Activated naive CD8-positive, alpha-beta T cell treated with anti-CD3 and anti-CD28 coated beads, Interleukin-2, amount 50 U/mL, for 24 hours (primary cell): ENCODE measurements at regions not wholly inside any gene's neighbourhood (a gene's known extent, or its start where the extent isn't known, plus 50 kb on each side); places are given as distances from the start of the nearest gene placed in this dataset.
"Not testable (repeated sequence)": the region's sequence is repeated elsewhere in the genome, so short reads cannot be mapped to it uniquely, and the experiment has no call there.

Source experiments
- ATAC-seq: fragments of 150-1000 bp; cut with Tn5 transposase; one replicate; pipeline ENCODE4 v1.10.0; 2021
- DNase-seq: peaks from one replicate; pipeline ENCODE4 v3.0.0; 2021
- H3K27ac Mint-ChIP-seq: one replicate; pipeline ENCODE4 v1.8.0; 2021; ENCODE audit warnings: mild to moderate bottlenecking, mixed read lengths
- H3K27me3 Mint-ChIP-seq: one replicate; pipeline ENCODE4 v1.8.0; 2021; ENCODE audit warnings: mixed read lengths
- H3K36me3 Mint-ChIP-seq: one replicate; pipeline ENCODE4 v1.8.0; 2021; ENCODE audit warnings: low read depth, mixed read lengths
- H3K4me1 Mint-ChIP-seq: one replicate; pipeline ENCODE4 v1.8.0; 2021; ENCODE audit warnings: mixed read lengths
- H3K4me3 Mint-ChIP-seq: one replicate; pipeline ENCODE4 v1.8.0; 2021; ENCODE audit warnings: mild to moderate bottlenecking, moderate library complexity, mixed read lengths
- H3K9me3 Mint-ChIP-seq: one replicate; pipeline ENCODE4 v1.8.0; 2021; ENCODE audit warnings: mixed read lengths

DNA sequence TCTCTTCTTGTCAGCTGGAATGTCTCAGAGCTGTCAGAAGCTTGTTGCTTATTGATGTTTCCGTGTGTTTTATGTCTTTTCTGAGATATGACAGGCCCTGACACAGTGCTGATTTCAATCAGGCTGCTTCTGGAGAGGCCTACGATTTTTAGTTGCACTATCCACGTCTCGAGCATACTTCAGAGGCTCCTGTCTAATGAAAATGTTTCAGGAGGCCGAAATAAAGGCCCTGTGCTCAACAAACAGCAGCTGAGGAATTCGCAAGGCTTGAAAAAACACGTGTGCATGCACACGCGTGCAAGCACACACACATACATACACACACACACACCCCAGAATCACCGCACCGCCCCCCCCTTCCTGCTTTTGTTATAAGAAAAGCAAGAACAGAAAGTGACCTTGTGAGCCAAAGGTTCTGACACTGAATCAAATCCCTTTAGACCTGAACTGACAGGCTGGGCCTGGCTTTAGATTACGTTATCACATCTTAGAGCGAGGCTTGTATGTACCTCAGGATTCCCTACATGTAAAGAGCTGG lies 296.6 kb downstream of the NR2F2 start:
- Mint-ChIP-seq H3K27ac (no peak overlapping the region), H3K9me3 (no peaks in the 10 kb centered on the region), H3K4me1 (no peaks in the 10 kb centered on the region), H3K27me3 (peaks cover 2% of the 10 kb centered on the region), H3K4me3 (no peak overlapping the region), H3K36me3 (no peaks in the 10 kb centered on the region)
- DNase-seq (no peak), ATAC-seq (no peak)

- DNase-seq (no peak), ATAC-seq (no peak)
- Mint-ChIP-seq H3K9me3 (peaks cover 4% of the 10 kb centered on the region), H3K36me3 (no peaks in the 10 kb centered on the region), H3K4me1 (no peaks in the 10 kb centered on the region), H3K27ac (no peak overlapping the region), H3K4me3 (no peak overlapping the region), H3K27me3 (peaks cover 2% of the 10 kb centered on the region)
Measured at GRCh38 chr15:96629511-96629910, 299.0 kb downstream of the NR2F2 start.

DNA sequence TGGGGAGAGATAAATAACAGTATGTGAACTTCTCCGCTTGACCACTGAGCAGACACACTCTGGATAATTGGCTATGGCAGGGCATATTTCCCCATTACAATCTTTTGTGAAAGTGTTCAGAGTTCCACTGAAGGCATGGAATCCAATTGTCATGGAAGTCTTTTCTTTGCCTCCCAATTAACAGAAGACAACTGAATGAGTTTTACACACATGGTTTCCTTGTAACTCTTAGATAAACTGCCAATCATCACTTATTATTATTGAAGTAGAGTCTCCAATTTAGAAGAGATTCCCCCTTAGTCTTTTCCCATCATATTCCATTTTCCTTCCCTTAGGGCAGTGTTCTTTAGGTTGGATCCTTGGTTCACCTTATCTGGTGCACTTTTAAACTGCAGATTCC lies 308.3 kb downstream of the NR2F2 start:
- H3K4me3 Mint-ChIP-seq = no peak overlapping the region
- no peak for DNase-seq
- no peaks in the 10 kb centered on the region for H3K4me1 Mint-ChIP-seq
- H3K27ac Mint-ChIP-seq = no peak overlapping the region
- ATAC-seq = no peak
- no peaks in the 10 kb centered on the region for H3K36me3 Mint-ChIP-seq
- H3K9me3 Mint-ChIP-seq = peaks cover 5% of the 10 kb centered on the region
- no peaks in the 10 kb centered on the region for H3K27me3 Mint-ChIP-seq

DNA sequence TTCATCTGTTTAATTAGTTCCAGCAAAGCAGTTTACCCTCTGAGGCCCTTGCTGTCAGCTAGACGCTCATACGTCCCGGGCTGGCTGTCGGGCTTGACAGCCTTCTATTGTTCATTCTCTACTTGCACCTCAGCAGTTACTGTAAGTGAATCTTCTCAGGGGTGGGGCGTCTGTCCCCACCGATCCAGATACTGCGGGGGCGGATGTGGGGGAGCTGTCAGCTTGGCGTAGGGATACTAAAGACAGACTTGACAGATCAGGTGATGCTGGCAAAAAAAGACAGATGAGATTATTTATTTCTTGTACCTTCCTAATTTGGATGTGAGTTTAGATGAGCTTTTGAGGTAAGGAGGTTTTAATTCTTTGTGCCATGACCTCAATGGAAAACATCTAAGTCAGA lies 315.3 kb downstream of the NR2F2 start:
- H3K4me3 Mint-ChIP-seq = no peak overlapping the region
- H3K36me3 Mint-ChIP-seq = no peaks in the 10 kb centered on the region
- no peak for ATAC-seq
- H3K4me1 Mint-ChIP-seq = no peaks in the 10 kb centered on the region
- no peaks in the 10 kb centered on the region for H3K27me3 Mint-ChIP-seq
- peaks cover 6% of the 10 kb centered on the region for H3K9me3 Mint-ChIP-seq
- no peak for DNase-seq
- no peak overlapping the region for H3K27ac Mint-ChIP-seq

- ATAC-seq (no peak), DNase-seq (no peak)
- Mint-ChIP-seq H3K9me3 (peaks cover 4% of the 10 kb centered on the region), H3K4me1 (no peaks in the 10 kb centered on the region), H3K27ac (no peak overlapping the region), H3K27me3 (no peaks in the 10 kb centered on the region), H3K36me3 (no peaks in the 10 kb centered on the region), H3K4me3 (no peak overlapping the region)
Measured at GRCh38 chr15:96648866-96649265, 318.4 kb downstream of the NR2F2 start.

DNA sequence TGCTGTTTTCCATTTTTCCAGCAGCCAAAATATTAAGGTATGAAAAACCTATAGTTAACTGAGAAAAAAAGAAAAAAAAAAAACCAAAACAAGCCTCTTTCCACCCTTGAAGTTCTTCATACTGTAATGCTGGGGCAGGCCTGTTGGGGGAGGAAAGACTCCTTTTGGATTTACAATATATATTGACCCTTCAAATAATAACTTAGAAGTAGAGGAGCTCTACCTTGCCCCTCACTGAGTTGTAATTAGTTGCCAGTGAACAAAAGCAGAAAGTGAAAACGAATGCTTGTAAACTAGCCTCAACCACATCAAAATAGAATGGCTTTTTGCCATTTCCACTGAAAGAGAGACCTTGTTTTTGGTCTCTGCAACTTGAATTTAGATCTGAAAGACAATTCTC lies 326.6 kb downstream of the NR2F2 start:
- no peaks in the 10 kb centered on the region for H3K36me3 Mint-ChIP-seq
- no peak overlapping the region for H3K27ac Mint-ChIP-seq
- peaks cover 2% of the 10 kb centered on the region for H3K27me3 Mint-ChIP-seq
- no peak for ATAC-seq
- H3K4me3 Mint-ChIP-seq = no peak overlapping the region
- H3K9me3 Mint-ChIP-seq = peaks cover 8% of the 10 kb centered on the region
- DNase-seq = no peak
- no peaks in the 10 kb centered on the region for H3K4me1 Mint-ChIP-seq

DNA sequence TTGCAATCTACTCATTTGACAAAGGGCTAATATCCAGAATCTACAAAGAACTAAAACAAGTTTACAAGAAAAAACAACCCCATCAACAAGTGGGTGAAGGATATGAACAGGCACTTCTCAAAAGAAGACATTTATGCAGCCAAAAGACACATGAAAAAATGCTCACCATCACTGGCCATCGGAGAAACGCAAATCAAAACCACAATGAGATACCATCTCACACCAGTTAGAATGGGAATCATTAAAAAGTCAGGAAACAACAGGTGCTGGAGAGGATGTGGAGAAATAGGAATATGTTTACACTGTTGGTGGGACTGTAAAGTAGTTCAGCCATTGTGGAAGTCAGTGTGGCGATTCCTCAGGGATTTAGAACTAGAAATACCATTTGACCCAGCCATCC lies 336.5 kb downstream of the NR2F2 start:
- not testable (repeated sequence) for H3K9me3 Mint-ChIP-seq, DNase-seq, ATAC-seq, H3K27ac Mint-ChIP-seq, H3K4me1 Mint-ChIP-seq, H3K36me3 Mint-ChIP-seq, H3K27me3 Mint-ChIP-seq, H3K4me3 Mint-ChIP-seq

DNA sequence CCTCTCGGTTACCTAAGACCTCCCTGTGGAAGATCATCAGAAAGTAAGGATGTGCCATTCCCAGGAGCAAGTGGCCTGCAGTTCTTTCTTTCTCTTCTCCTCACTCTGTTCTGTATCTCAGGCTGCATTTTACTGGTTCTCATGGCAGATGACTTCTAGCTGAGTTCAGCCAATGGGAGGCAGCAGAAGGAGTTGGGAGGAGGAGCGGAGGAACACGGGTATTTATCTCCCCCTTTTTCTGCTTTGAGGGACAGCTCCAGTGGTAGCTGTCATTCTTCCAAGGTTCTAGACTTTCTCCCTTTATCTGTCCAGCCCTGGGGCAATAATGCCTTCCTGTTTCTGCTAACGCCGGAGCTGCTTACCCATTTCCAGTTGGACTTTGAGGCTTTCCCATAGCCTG lies 339.9 kb downstream of the NR2F2 start:
- Mint-ChIP-seq H3K27ac (no peak overlapping the region), H3K36me3 (no peaks in the 10 kb centered on the region), H3K4me3 (no peak overlapping the region), H3K9me3 (no peaks in the 10 kb centered on the region), H3K4me1 (no peaks in the 10 kb centered on the region), H3K27me3 (no peaks in the 10 kb centered on the region)
- DNase-seq = no peak
- no peak for ATAC-seq

- DNase-seq (no peak), ATAC-seq (no peak)
- no peaks in the 10 kb centered on the region for H3K27me3 Mint-ChIP-seq
- no peaks in the 10 kb centered on the region for H3K36me3 Mint-ChIP-seq
- no peak overlapping the region for H3K27ac Mint-ChIP-seq
- H3K9me3 Mint-ChIP-seq = no peaks in the 10 kb centered on the region
- H3K4me3 Mint-ChIP-seq = no peak overlapping the region
- no peaks in the 10 kb centered on the region for H3K4me1 Mint-ChIP-seq
Measured at GRCh38 chr15:96672629-96673028, 342.1 kb downstream of the NR2F2 start.

GRCh38 chr15:96678386-96678785 lies 347.9 kb downstream of the NR2F2 start:
- Mint-ChIP-seq H3K27ac (no peak overlapping the region), H3K36me3 (no peaks in the 10 kb centered on the region), H3K27me3 (no peaks in the 10 kb centered on the region), H3K9me3 (no peaks in the 10 kb centered on the region), H3K4me1 (no peaks in the 10 kb centered on the region), H3K4me3 (no peak overlapping the region)
- DNase-seq (no peak), ATAC-seq (no peak)

DNA sequence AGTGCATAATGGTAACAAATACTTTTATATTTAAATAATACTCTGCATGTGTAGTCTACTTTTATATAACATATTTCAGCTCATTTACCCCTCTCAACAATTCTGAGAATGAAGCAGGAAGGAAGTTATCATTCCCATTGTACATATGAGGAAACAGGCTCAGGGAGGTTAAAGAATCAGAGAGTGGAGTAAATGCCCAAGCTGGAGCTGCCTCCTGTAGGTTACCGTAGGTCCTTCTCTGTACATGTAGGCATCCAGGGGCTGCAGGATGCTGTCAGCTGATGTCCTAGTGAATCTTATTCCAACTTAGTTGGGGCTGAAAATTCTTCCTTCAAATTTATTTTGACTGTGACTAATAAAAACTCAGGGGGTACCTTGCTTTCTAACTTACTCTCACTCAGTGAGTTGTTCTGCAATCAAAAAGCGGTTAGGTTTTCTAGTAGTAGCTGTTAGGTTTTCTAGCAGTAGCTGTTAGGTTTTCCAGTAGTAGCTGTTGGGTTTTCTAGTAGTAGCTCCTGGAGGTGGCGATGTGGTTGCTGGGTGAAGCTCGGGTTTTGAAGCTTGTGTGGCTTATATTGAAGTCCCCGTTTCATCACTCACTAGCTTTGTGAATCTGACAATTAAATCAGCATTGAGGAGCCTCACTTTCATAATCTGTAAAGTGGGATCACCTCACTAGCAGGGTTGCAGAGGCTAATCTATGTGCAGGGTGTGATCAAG lies 357.0 kb downstream of the NR2F2 start:
- no peak for DNase-seq
- Mint-ChIP-seq H3K4me3 (no peak overlapping the region), H3K9me3 (peaks cover 8% of the 10 kb centered on the region), H3K27me3 (no peaks in the 10 kb centered on the region), H3K36me3 (no peaks in the 10 kb centered on the region), H3K27ac (no peak overlapping the region), H3K4me1 (no peaks in the 10 kb centered on the region)
- no peak for ATAC-seq

DNA sequence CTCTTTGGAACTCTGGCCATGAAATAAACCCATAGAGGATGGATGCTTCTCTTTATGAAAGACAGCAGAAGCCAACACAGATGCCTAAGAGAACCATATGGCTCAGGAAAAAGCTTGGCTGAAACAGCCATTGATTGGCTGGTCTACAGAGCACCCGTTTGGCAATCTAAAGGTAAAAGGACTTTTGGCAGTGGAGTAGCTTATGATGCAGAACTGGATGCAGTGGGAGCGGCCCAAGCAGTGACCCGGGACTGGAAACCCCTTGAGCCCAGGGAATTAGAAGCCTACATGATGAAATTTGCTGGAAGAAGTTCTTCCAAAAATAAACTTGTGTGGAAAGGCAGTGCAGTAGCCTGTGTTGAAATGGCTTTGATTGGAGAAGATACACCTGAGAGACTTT lies 360.2 kb downstream of the NR2F2 start:
- no peaks in the 10 kb centered on the region for H3K4me1 Mint-ChIP-seq
- H3K27ac Mint-ChIP-seq = no peak overlapping the region
- no peaks in the 10 kb centered on the region for H3K36me3 Mint-ChIP-seq
- DNase-seq = no peak
- no peaks in the 10 kb centered on the region for H3K27me3 Mint-ChIP-seq
- ATAC-seq = no peak
- no peak overlapping the region for H3K4me3 Mint-ChIP-seq
- peaks cover 8% of the 10 kb centered on the region for H3K9me3 Mint-ChIP-seq

GRCh38 chr15:96692826-96693225 lies 362.3 kb downstream of the NR2F2 start:
- no peak for ATAC-seq
- DNase-seq = no peak
- H3K9me3 Mint-ChIP-seq = peaks cover 8% of the 10 kb centered on the region
- H3K4me3 Mint-ChIP-seq = no peak overlapping the region
- H3K36me3 Mint-ChIP-seq = no peaks in the 10 kb centered on the region
- no peaks in the 10 kb centered on the region for H3K27me3 Mint-ChIP-seq
- H3K4me1 Mint-ChIP-seq = no peaks in the 10 kb centered on the region
- no peak overlapping the region for H3K27ac Mint-ChIP-seq

DNA sequence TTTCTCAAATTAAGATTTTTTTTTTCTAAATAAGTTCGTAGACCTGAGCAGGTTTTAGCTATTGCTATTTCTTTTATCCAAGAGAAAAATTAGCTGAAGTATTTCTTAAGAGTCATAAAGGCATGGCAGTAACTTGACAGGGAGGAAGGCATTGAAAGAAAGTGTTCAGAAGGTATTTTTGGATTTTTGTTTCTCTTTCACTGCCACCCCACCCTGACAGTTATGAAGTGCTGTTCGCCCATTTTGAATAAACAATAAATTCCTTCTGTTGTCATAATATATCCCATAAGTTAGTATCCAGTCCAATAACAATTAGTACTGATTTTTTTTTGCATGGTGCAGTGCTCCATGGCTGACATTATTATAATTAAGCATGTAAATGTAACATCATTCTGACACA lies 363.0 kb downstream of the NR2F2 start:
- DNase-seq = no peak
- no peaks in the 10 kb centered on the region for H3K27me3 Mint-ChIP-seq
- peaks cover 8% of the 10 kb centered on the region for H3K9me3 Mint-ChIP-seq
- H3K27ac Mint-ChIP-seq = no peak overlapping the region
- no peak for ATAC-seq
- no peak overlapping the region for H3K4me3 Mint-ChIP-seq
- H3K36me3 Mint-ChIP-seq = no peaks in the 10 kb centered on the region
- H3K4me1 Mint-ChIP-seq = no peaks in the 10 kb centered on the region

DNA sequence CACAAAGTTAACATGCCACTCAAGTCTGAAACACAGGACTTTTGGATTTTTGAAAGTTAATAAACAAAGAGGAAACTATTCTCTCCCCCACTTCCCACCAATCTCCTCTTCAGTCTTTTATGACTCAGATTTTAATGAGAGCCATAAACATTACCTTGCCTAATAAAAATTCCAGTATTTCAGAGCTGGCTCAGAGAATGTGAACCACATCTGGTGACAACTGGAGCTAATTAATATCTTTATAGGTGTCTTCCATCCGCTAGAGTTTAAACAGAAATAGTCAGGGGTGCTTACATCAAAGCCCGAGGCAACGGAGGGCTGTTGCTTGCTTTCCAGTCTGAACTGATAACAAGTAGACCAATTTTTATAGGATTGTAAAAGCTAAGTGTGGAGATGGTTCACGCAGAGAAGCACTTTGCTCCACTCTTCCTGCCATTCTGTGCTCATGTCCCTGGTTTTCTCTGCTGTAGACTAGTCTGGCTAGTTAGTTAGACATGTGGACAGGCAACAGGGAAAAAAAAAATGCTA lies 363.6 kb downstream of the NR2F2 start:
- ATAC-seq (no peak), DNase-seq (no peak)
- Mint-ChIP-seq H3K27me3 (peaks cover 3% of the 10 kb centered on the region), H3K4me3 (no peak overlapping the region), H3K27ac (no peak overlapping the region), H3K4me1 (no peaks in the 10 kb centered on the region), H3K9me3 (peaks cover 8% of the 10 kb centered on the region), H3K36me3 (no peaks in the 10 kb centered on the region)

DNA sequence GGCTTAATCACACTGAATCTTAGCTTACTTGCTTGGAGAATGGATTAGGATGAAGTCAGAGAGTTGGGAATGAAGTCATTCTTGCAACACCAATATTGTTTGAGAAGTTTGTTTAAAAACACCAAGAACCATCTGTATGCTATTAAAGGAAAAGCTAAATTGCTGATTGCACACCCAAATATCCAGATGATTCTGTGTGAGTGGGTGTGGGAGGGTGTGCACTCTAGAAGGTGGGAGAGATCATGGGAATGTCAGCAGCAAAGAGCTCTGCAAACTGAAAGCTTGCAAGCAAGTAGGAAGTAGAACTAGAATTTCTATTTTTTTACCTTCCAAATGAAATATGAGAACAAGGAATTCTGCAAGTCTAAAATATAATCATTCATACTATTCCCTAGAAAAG lies 364.9 kb downstream of the NR2F2 start:
- no peak for ATAC-seq

More for the DNA sequence above, 364.9 kb downstream of the NR2F2 start:
- Mint-ChIP-seq H3K36me3 (no peaks in the 10 kb centered on the region), H3K4me1 (no peaks in the 10 kb centered on the region), H3K27me3 (peaks cover 3% of the 10 kb centered on the region), H3K27ac (no peak overlapping the region), H3K9me3 (peaks cover 4% of the 10 kb centered on the region), H3K4me3 (no peak overlapping the region)
- no peak for DNase-seq
